ENCODE measurements at regions not wholly inside any gene's neighbourhood (a gene's known extent, or its start where the extent isn't known, plus 50 kb on each side); places are given as distances from the start of the nearest gene placed in this dataset.

DNA sequence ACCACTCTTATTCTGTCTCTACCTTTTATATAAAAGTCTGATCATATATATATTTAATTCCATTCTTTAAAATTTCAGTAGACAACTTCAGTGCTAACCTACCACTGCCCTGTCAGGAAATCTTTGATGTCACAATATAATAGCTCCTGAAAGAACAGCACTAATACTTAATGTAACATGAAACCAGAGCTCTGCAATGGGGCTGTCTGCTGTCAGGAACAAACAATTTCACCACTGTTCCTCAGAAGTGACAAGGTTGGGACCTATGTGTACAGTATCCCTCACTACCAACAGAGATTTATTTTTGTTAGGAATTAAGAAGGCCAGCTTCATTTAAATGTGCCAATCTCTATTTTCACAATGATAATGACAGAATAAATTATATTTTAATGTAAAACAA lies 165.5 kb upstream of the C11orf58 start:
- Histone ChIP-seq H3K4me2 (no peak overlapping the region), H3K9ac (no peak overlapping the region), H3K9me3 (replicated peaks in 1 of 11) (no peaks in the 10 kb centered on the region), H3K4me1 (no peaks in the 10 kb centered on the region; a peak in 1 of 20 replicates), H3K27ac (no peak overlapping the region), H3K27me3 (no peaks in the 10 kb centered on the region), H4K20me1 (no peaks in the 10 kb centered on the region), H3K4me3 (no peak overlapping the region), H3K36me3 (no peaks in the 10 kb centered on the region)
- no peak for TF ChIP-seq Cebpa-rat (IDR thresholded peaks at IDR 0.05)

DNA sequence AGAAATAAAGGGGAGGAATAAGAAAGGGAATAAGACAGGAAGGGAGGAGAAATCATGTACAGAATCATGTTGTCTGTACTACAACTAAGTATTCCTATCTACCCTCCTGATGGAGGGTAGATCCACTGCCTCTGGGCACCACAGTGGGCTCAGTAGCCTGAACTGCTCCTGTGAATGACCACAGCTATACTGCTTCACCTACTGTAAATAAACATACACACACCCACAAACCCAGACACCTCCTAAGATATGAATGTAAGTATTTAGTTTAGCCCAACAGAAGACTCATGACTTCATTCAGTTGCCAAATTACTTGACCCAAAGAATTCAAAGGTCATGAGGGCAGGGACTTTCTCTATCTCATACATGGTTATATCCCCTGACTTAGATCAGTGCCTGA lies 177.3 kb upstream of the C11orf58 start:
- Histone ChIP-seq H4K20me1 (no peaks in the 10 kb centered on the region), H3K27me3 (no peaks in the 10 kb centered on the region), H3K4me3 (no peak overlapping the region), H3K4me2 (no peak overlapping the region), H3K36me3 (no peaks in the 10 kb centered on the region), H3K9ac (no peak overlapping the region), H3K27ac (no peak overlapping the region), H3K9me3 (replicated peaks in 1 of 11) (no peaks in the 10 kb centered on the region), H3K4me1 (no peaks in the 10 kb centered on the region)
- TF ChIP-seq Cebpa-rat (IDR thresholded peaks at IDR 0.05): no peak

DNA sequence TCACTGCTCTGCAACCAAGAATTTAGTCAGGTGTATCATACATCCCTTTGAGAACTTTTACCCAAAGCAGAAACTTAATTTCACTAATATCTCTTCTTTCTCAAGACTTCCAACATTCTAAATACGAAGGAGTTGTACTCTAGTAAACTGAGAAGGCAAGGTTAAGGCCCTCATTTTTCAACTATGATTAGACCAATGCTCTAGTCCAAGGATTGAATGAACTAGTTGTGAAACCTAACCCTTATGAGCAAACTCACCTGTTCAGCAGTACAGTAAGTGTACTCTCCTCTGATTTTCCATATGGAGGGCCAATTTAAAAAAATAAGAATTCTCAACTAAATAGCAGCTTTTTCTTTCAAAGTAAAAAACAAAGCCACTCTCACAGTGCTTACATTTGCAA lies 180.0 kb upstream of the C11orf58 start:
- no peak for TF ChIP-seq Cebpa-rat (IDR thresholded peaks at IDR 0.05)
- Histone ChIP-seq H4K20me1 (no peaks in the 10 kb centered on the region), H3K4me3 (no peak overlapping the region)

DNA sequence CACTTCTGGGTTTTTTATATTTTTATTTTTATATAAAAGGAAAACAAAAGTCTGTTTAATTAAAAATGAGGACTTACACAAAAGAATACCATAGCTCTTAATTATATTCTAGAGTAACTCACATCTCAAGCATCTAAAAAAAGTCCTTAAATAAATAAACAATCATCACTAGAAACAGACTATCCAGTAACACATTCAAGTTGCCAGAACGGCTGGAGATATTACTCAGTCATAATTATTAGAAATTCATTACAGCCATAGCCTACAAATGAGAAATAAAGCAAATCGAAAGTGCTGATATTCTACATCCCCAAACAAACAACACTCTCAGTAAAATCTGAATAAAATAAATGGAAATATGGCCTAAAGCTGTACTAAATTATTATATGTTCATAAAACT lies 182.5 kb upstream of the C11orf58 start:
- H3K27ac ChIP-seq: no peak overlapping the region
- H3K9me3 ChIP-seq (replicated peaks in 1 of 11): no peaks in the 10 kb centered on the region
- no peak overlapping the region for H3K4me3 ChIP-seq
- no peak overlapping the region for H3K4me2 ChIP-seq
- no peaks in the 10 kb centered on the region for H3K27me3 ChIP-seq
- no peaks in the 10 kb centered on the region for H3K36me3 ChIP-seq
- no peak overlapping the region for H3K9ac ChIP-seq
- no peak for TF ChIP-seq Cebpa-rat (IDR thresholded peaks at IDR 0.05)
- no peaks in the 10 kb centered on the region for H3K4me1 ChIP-seq
- no peaks in the 10 kb centered on the region for H4K20me1 ChIP-seq

More for the DNA sequence above, 180.0 kb upstream of the C11orf58 start:
- Histone ChIP-seq H3K27ac (no peak overlapping the region), H3K9me3 (replicated peaks in 1 of 11) (no peaks in the 10 kb centered on the region), H3K36me3 (no peaks in the 10 kb centered on the region), H3K27me3 (no peaks in the 10 kb centered on the region), H3K9ac (no peak overlapping the region), H3K4me1 (no peaks in the 10 kb centered on the region), H3K4me2 (no peak overlapping the region)

DNA sequence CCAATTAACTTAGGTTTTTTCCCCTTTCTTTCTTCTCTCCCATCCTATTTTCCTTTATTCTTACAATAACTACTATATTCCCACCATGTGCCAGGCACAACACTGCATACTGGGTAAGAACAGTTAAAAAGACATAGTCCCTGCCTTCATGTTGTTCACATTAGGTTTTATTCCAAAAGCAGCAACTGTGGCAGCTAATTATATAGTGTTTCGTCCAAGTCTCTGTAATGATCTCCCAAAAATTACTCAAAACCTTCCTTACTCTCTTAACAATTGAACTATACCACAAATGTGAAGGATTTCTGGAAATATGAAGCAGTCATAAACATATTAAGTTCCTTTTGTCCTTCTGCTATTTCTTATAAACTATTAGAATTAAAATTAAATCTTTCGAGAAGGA lies 184.1 kb upstream of the C11orf58 start:
- no peak for TF ChIP-seq Cebpa-rat (IDR thresholded peaks at IDR 0.05)
- Histone ChIP-seq H3K9me3 (replicated peaks in 1 of 11) (no peaks in the 10 kb centered on the region), H3K36me3 (no peaks in the 10 kb centered on the region), H3K9ac (no peak overlapping the region), H3K4me3 (no peak overlapping the region), H4K20me1 (no peaks in the 10 kb centered on the region), H3K4me1 (no peaks in the 10 kb centered on the region), H3K4me2 (no peak overlapping the region), H3K27me3 (no peaks in the 10 kb centered on the region), H3K27ac (no peak overlapping the region)

DNA sequence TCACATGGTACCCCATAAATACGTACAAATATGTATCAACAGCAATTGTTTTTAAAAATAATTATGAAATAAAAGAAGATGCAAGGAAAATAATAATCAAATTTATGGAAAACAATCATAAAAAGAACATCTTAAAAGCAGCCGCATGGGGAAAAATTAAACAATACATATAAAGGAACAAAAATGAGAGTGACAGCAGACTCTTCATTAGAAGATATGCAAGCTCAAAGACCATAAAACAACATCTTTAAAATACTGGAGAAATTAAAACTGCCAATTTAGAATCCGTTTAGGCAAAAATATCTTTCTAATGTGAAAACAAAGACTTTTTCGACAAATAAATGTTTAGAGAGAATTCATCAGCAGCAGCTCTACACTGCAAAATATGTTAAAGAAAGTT lies 190.6 kb upstream of the C11orf58 start:
- TF ChIP-seq Cebpa-rat (IDR thresholded peaks at IDR 0.05): no peak
- no peaks in the 10 kb centered on the region for H4K20me1 ChIP-seq
- no peaks in the 10 kb centered on the region for H3K36me3 ChIP-seq
- no peaks in the 10 kb centered on the region for H3K27me3 ChIP-seq
- H3K9me3 ChIP-seq (replicated peaks in 1 of 11): peaks cover 0 to 24% (median 0%) of the 10 kb centered on the region in 11 experiments; a peak in 6 of 22 replicates
- no peak overlapping the region for H3K4me2 ChIP-seq
- no peak overlapping the region for H3K27ac ChIP-seq
- H3K4me1 ChIP-seq: peaks cover 0 to 14% (median 0%) of the 10 kb centered on the region in 10 experiments; a peak in 5 of 20 replicates
- no peak overlapping the region for H3K4me3 ChIP-seq
- no peak overlapping the region for H3K9ac ChIP-seq

DNA sequence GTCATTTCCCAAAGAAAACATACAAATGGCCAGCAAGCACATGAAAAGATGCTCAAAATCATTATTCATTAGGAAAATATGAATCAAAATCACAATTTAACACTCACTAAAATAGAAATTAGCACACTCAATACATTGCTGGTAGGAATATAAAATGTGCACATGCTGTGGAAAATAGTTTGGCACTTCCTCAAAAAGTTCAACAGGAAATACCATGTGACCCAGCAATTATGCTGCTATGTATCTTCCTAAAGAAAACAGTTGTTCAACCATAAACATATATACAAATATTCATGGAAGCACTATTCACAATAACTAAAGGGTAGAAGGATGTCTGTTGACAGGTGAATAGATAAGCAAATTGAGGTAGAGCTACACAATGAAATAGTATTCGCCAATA lies 187.3 kb upstream of the SOX6 start:
- H3K27me3 ChIP-seq: no peaks in the 10 kb centered on the region
- peaks cover 0 to 31% (median 0%) of the 10 kb centered on the region in 11 experiments; a peak in 6 of 22 replicates for H3K9me3 ChIP-seq (replicated peaks in 1 of 11)
- H3K4me1 ChIP-seq: peaks cover 0 to 14% (median 0%) of the 10 kb centered on the region in 10 experiments; a peak in 5 of 20 replicates
- peak overlapping the region in 2 of 11 experiments; percentile 29 to 30; a peak in 3 of 22 replicates for H3K4me2 ChIP-seq
- no peak overlapping the region for H3K9ac ChIP-seq
- TF ChIP-seq Cebpa-rat (IDR thresholded peaks at IDR 0.05): no peak
- H4K20me1 ChIP-seq: no peaks in the 10 kb centered on the region
- no peaks in the 10 kb centered on the region for H3K36me3 ChIP-seq
- H3K27ac ChIP-seq: no peak overlapping the region
- no peak overlapping the region for H3K4me3 ChIP-seq

DNA sequence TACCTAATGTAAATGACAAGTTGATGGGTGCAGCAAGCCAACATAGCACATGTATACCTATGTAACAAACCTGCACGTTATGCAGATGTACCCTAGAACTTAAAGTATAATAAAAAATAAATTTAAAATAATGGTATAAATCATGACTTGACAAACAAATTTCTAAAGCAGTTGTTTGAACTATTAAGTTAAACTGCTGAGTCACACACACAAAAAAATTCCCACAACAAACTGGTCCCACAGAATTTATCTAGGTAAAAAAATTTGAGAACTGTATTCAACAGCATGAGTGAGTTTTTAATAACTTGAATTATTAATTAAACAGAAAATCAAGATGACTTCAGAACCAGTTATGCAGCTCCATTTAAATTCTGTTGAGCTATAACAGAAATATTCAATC lies 186.0 kb upstream of the SOX6 start:
- peaks cover 0 to 27% (median 0%) of the 10 kb centered on the region in 11 experiments; a peak in 6 of 22 replicates for H3K9me3 ChIP-seq (replicated peaks in 1 of 11)
- no peak overlapping the region for H3K4me3 ChIP-seq
- no peak overlapping the region for H3K4me2 ChIP-seq
- H3K27me3 ChIP-seq: no peaks in the 10 kb centered on the region
- no peaks in the 10 kb centered on the region for H3K36me3 ChIP-seq
- no peaks in the 10 kb centered on the region for H4K20me1 ChIP-seq
- no peak for TF ChIP-seq Cebpa-rat (IDR thresholded peaks at IDR 0.05)
- no peak overlapping the region for H3K9ac ChIP-seq
- no peak overlapping the region for H3K27ac ChIP-seq
- H3K4me1 ChIP-seq: peaks cover 0 to 14% (median 0%) of the 10 kb centered on the region in 10 experiments; a peak in 5 of 20 replicates

DNA sequence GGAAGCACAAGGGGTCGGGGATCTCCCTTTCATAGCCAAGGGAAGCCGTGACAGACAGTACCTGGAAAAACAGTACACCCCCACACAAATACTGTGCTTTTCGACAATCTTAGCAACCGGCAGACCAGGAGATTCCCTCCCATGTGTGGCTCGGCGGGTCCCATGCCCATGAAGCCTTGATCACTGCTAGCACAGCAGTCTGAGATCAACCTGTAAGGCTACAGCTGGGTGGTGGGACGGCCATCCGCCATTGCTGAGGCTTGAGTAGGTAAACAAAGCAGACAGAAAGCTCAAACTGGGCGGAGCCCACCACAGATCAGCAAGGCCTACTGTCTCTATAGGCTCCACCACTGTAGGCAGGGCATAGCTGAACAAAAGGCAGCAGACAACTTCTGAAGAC lies 180.2 kb upstream of the SOX6 start:
- Histone ChIP-seq H3K36me3 (no peaks in the 10 kb centered on the region), H3K9me3 (replicated peaks in 1 of 11) (peaks cover 0 to 8% (median 0%) of the 10 kb centered on the region in 11 experiments; a peak in 3 of 22 replicates), H4K20me1 (no peaks in the 10 kb centered on the region), H3K4me3 (no peak overlapping the region), H3K9ac (no peak overlapping the region), H3K4me1 (no peaks in the 10 kb centered on the region), H3K4me2 (no peak overlapping the region), H3K27me3 (no peaks in the 10 kb centered on the region), H3K27ac (no peak overlapping the region)
- no peak for TF ChIP-seq Cebpa-rat (IDR thresholded peaks at IDR 0.05)

DNA sequence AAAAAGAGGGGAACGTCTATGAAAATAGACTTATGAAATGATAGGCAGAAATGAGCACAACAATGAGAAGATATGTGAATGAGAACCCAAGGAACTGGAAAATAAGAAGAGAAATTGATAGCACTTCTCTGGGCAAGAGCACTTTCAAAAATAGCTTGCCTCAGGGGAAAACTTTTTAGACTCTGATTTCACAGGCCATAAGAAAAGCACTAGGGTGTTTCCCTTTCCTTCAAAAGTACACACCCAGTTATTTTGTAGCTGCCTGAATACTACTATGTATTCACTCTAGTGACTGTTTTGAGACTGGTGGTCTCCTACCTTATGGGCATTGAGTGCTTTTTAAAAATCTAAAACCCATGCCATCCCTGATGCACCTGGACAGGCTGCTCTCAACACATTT lies 172.3 kb upstream of the SOX6 start:
- H3K4me1 ChIP-seq: peaks cover 5 to 10% (median 8%) of the 10 kb centered on the region in 10 experiments; a peak in 13 of 20 replicates
- H3K4me3 ChIP-seq: no peak overlapping the region
- H3K27ac ChIP-seq: no peak overlapping the region
- no peak overlapping the region for H3K9ac ChIP-seq
- H3K27me3 ChIP-seq: no peaks in the 10 kb centered on the region
- H3K36me3 ChIP-seq: no peaks in the 10 kb centered on the region
- peak overlapping the region in 9 of 11 experiments; percentile 2 to 56 (median 38); a peak in 13 of 22 replicates for H3K4me2 ChIP-seq
- H4K20me1 ChIP-seq: no peaks in the 10 kb centered on the region
- no peak for TF ChIP-seq Cebpa-rat (IDR thresholded peaks at IDR 0.05)
- no peaks in the 10 kb centered on the region for H3K9me3 ChIP-seq (replicated peaks in 1 of 11)

All from BLaER1 treated with 17β-estradiol and CSF1 and Interleukin-3, amounts not matched to agents 10 nM and 100 nM (cell line).